ENCODE measurements at regions not wholly inside any gene's neighbourhood (a gene's known extent, or its start where the extent isn't known, plus 50 kb on each side); places are given as distances from the start of the nearest gene placed in this dataset.

GRCh38 chr18:68221111-68221724 lies 493.7 kb downstream of the TMX3 start:
- TF ChIP-seq SIN3A (IDR thresholded peaks at IDR 0.05; ENCODE audit: borderline replicate concordance, insufficient read depth, low read length), result no peak
- TF ChIP-seq REST (IDR thresholded peaks at IDR 0.05; ENCODE audit: insufficient read depth in 1 of 2, low read depth in 2 of 2, low read length in 2 of 2), result no peak
